ENCODE measurements at regions not wholly inside any gene's neighbourhood (a gene's known extent, or its start where the extent isn't known, plus 50 kb on each side); places are given as distances from the start of the nearest gene placed in this dataset.

GRCh38 chr9:17018540-17019196 is 116.2 kb upstream of the CNTLN start:
- no peak for DNase-seq (ENCODE audit: low spot score)

GRCh38 chr9:17017931-17018491 is 116.8 kb upstream of the CNTLN start:
- DNase-seq (ENCODE audit: low spot score), result no peak

GRCh38 chr9:17013891-17014290 is 120.9 kb upstream of the CNTLN start:
- DNase-seq (ENCODE audit: low spot score), result no peak

GRCh38 chr9:17013010-17013409 is 121.8 kb upstream of the CNTLN start:
- DNase-seq (ENCODE audit: low spot score), result no peak

- no peak for DNase-seq (ENCODE audit: low spot score)
Measured at GRCh38 chr9:17011880-17012279, 123.0 kb upstream of the CNTLN start.

- no peak for DNase-seq (ENCODE audit: low spot score)
Measured at GRCh38 chr9:17009071-17009470, 125.8 kb upstream of the CNTLN start.

DNA sequence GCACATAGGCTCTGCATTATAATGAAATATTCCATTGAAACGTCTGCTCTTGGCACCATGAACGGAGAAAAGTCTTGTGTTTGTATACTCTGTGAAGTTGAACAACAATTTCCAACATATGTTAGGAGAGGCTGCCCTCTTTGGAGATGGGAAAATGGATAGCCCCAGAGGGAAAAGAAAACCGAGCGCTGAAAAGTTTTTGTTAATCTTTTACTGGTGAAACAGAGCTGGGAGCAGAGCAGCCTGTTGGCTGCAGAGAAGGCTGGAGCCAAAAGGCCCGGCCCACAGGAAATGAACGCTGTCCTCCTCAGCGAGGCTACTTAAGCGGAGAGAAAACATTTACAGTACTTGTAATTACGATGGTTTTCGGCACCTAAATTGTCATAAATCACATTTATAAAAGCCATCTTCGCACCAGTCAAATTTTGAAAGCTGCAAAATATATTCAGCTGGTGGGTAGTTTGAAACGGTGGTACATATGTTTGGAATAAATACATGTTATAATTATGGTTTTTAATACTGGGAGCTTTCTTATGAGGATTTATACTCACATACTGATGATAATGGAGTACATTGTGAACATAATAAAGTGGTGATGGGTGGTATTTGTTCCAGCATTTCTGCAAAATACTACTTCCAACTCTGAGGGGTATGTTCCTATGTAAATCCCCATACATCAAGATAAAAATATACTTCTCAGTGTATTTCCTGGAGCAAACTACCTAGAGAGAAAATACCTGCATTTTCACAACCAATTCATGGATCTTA is 129.6 kb upstream of the CNTLN start:
- peak; percentile 30 for DNase-seq (ENCODE audit: low spot score)

DNA sequence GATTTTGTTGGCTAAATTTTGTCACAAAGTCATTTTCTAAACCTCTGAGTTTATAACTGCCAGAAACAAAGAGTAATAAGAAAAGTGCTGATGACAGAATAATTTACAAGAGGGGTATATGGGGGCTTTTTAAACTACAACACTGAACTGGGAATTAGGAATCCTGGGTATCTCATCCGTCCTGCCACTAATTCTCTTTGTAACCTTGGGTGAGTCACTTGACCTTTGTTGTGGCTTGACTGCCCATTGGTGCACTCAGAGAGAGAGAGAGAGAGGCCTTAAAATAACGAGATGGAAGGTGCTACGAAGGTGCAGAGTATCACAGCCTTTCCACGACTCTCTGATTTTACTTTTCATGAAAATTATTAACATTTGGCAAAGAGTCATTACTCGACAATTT is 130.3 kb upstream of the CNTLN start:
- no peak for DNase-seq (ENCODE audit: low spot score)

GRCh38 chr9:17003576-17004240 is 131.1 kb upstream of the CNTLN start:
- DNase-seq (ENCODE audit: low spot score), result no peak

DNA sequence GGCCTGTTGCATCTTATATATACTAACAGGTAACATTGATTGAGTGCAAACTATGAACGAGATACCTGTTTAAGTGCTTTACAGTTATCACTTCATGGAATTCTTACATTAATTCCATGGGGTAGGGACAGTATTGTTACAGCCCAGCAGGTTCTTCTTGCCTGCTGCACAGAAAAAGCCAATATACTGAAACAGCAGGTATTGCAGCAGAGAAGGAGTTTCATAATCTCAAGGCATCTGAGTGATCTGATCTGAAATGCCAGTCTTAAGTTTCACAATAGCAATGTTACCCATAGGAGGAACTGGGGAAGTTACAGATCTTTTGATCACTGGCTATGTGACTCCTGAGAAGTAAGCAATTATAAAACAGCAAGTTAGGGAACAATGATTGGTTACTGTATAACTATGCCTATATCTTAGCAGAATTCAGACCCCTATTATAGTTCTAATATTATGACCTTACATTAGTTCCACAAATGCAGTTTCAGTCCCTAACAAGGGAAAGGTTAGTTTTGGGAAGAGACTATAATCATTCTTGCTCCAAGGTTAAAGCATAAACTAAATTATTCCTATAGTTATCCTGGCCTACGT is 126.5 kb upstream of the BNC2 start:
- no peak for DNase-seq (ENCODE audit: low spot score)

GRCh38 chr9:16992138-16992537 is 121.7 kb upstream of the BNC2 start:
- no peak for DNase-seq (ENCODE audit: low spot score)

- no peak for DNase-seq (ENCODE audit: low spot score)
Measured at GRCh38 chr9:16987026-16987425, 116.6 kb upstream of the BNC2 start.

GRCh38 chr9:16986556-16986955 is 116.1 kb upstream of the BNC2 start:
- DNase-seq (ENCODE audit: low spot score), result no peak

GRCh38 chr9:16985559-16986348 is 115.3 kb upstream of the BNC2 start:
- DNase-seq (ENCODE audit: low spot score), result no peak

- no peak for DNase-seq (ENCODE audit: low spot score)
Measured at GRCh38 chr9:16982780-16983310, 112.4 kb upstream of the BNC2 start.

DNA sequence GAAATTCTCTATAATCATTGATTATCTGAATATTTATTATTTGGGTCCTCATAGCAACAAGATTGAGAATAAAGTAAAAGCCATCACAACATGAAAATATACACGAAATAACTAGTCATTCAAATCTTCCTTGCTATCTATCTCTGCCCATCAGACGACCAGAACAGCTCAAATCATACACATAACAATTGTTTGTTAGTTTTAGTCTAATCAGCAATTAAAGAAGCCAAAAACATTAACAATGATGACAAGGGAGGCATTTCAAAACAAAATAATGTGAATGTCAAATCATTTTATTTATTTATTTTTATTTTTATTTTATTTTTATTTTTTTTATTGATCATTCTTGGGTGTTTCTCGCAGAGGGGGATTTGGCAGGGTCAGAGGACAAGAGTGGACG is 106.0 kb upstream of the BNC2 start:
- no peak for DNase-seq (ENCODE audit: low spot score)

- no peak for DNase-seq (ENCODE audit: low spot score)
Measured at GRCh38 chr9:16974436-16974835, 104.0 kb upstream of the BNC2 start.

DNA sequence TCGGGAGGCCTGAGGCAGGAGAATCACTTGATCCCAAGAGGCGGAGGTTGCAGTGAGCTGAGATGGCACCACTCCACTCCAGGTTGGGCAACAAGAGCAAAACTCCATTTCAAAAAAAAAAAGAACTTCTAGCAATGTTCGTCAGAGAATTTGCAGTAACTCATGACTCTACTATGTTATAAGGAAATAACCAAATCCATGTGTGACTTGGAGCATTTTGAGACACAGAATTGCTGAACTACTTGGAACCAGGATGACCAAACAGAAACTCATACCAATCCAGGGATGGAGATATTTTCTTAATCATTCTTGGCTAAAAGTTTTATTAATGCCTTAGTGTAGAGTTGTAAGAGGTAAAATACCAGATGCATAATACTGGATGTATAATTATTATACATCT is 99.9 kb upstream of the BNC2 start:
- DNase-seq (ENCODE audit: low spot score), result no peak

DNA sequence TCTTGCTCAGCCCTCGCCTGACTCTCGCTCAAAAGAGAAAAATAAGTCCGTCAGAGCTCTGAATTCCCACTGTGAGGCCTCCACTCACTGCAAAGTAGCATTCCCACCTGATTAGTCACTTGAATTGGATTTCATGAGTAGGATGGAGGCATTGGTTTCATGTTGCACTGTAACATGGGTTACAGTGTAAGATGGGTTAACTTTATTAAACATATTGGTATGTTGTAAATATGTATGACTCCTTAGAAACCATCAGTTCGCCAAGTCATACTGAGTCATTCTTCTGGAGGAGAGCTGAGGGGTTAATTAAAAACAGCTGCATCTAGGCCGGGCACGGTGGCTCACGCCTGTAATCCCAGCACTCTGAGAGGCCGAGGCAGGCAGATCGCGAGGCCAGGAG is 93.8 kb upstream of the BNC2 start:
- DNase-seq (ENCODE audit: low spot score), result no peak

- DNase-seq (ENCODE audit: low spot score), result no peak
Measured at GRCh38 chr9:16960084-16960483, 89.6 kb upstream of the BNC2 start.

GRCh38 chr9:16959391-16959790 is 88.9 kb upstream of the BNC2 start:
- no peak for DNase-seq (ENCODE audit: low spot score)

DNA sequence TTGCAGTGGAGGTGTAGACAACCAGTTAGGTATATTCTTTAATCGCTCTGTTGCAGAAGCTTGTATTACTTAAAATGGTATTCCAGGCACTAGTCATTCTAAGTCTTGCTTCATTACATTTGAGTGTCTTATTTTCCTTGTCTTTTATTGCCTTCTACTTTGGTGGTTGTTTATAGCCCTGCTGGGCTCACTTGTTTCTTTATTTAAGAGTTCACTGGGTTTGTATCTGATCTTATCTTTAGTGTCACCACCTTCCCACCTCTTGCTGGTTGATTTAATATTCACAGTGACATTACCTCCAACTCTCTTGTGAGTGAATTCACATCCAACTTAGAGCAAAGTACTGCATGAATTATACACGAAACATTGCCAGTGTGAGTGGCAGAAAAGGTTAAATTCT is 83.6 kb upstream of the BNC2 start:
- no peak for DNase-seq (ENCODE audit: low spot score)
